Lower leg skin (tissue), 4 donors: ENCODE measurements at regions not wholly inside any gene's neighbourhood (a gene's known extent, or its start where the extent isn't known, plus 50 kb on each side); places are given as distances from the start of the nearest gene placed in this dataset.

Experiments
- DNase-seq, 2 donors: peaks; one replicate each; pipeline ENCODE4 v3.0.0-alpha.2; 2019; ENCODE audit warnings: low spot score in 2 of 2
- H3K4me3 ChIP-seq: fragments of 200-600 bp; sonication (generic); 2 replicates; pipeline ENCODE4 v1.5.1; 2017; ENCODE audit warnings: mild to moderate bottlenecking, low read depth; ENCODE audit not compliant: poor library complexity, severe bottlenecking
- CTCF ChIP-seq, 3 donors: fragments of 450-650 bp; IDR thresholded peaks; one replicate each; pipeline ENCODE4 v1.5.1; 2016; ENCODE audit warnings: antibody characterized with exemption in 3 of 3, mild to moderate bottlenecking in 3 of 3, moderate library complexity in 2 of 3
- POLR2A ChIP-seq, 2 donors: fragments of 450-650 bp; IDR thresholded peaks; one replicate each; pipeline ENCODE4 v1.6.1; 2016 to 2017; ENCODE audit warnings: antibody characterized with exemption in 2 of 2, mild to moderate bottlenecking in 1 of 2, moderate library complexity in 1 of 2
- WGBS, 2 donors: methylation state at CpG; one replicate each; pipeline ENCODE4 v1.1.5; 2018; 5-methylcytosine and 5-hydroxymethylcytosine counted together
- intact Hi-C: fragments of 100-400 bp; cut with DNase I; formaldehyde crosslinking; loops from one replicate; pipeline ENCODE4 v1.15.0; 2023; ENCODE audit warnings: low total_unique reads

GRCh38 chr9:115730396-115730795, 423.2 kb upstream of the PAPPA start:
- H3K4me3 ChIP-seq: no peak overlapping the region
- intact Hi-C loops: no loop called here
- DNase-seq: no peak
- WGBS, 2 donors: 54 to 57% methylated on average over 4 of the region's 4 CpGs
- TF ChIP-seq CTCF (IDR thresholded peaks at IDR 0.05) (no peak), POLR2A (IDR thresholded peaks at IDR 0.05) (no peak)

- intact Hi-C loops: no loop called here
- 46 to 63% methylated on average over 1 of the region's 1 CpG for WGBS, 2 donors
- H3K4me3 ChIP-seq: no peak overlapping the region
These were observed 422.7 kb upstream of the PAPPA start for GRCh38 chr9:115730845-115731244.

GRCh38 chr9:115733318-115734110, 420.1 kb upstream of the PAPPA start:
- intact Hi-C loops: no loop called here
- no peak overlapping the region for H3K4me3 ChIP-seq
- 51 to 53% methylated on average over 4 of the region's 4 CpGs for WGBS, 2 donors
- DNase-seq: no peak
- TF ChIP-seq CTCF (IDR thresholded peaks at IDR 0.05) (no peak), POLR2A (IDR thresholded peaks at IDR 0.05) (no peak)

More at GRCh38 chr9:115730845-115731244, 422.7 kb upstream of the PAPPA start:
- no peak for TF ChIP-seq CTCF (IDR thresholded peaks at IDR 0.05)
- no peak for TF ChIP-seq POLR2A (IDR thresholded peaks at IDR 0.05)
- no peak for DNase-seq

- no peak overlapping the region for H3K4me3 ChIP-seq
- intact Hi-C loops: no loop called here
- no peak for DNase-seq
- 33 to 39% methylated on average over 7 of the region's 7 CpGs for WGBS, 2 donors
- TF ChIP-seq CTCF (IDR thresholded peaks at IDR 0.05): no peak
- no peak for TF ChIP-seq POLR2A (IDR thresholded peaks at IDR 0.05)
These were observed 414.3 kb upstream of the PAPPA start for GRCh38 chr9:115739096-115739875.

GRCh38 chr9:115740986-115741385, 412.6 kb upstream of the PAPPA start:
- H3K4me3 ChIP-seq: no peak overlapping the region
- 34 to 35% methylated on average over 1 of the region's 1 CpG for WGBS, 2 donors
- intact Hi-C loops: no loop called here
- no peak for TF ChIP-seq POLR2A (IDR thresholded peaks at IDR 0.05)
- TF ChIP-seq CTCF (IDR thresholded peaks at IDR 0.05): no peak
- no peak for DNase-seq
